A549 (cell line): ENCODE measurements at regions not wholly inside any gene's neighbourhood (a gene's known extent, or its start where the extent isn't known, plus 50 kb on each side); places are given as distances from the start of the nearest gene placed in this dataset.

ENCODE experiments used
- ATAC-seq, 2 experiments: fragments of 200-7000 bp in 1 of 2; fragments of >200 bp in 1 of 2; cut with Nextera tagmentation in 1 of 2; cut with Tn5 transposase in 1 of 2; 3 replicates each; pipeline versions ENCODE4 v1.8.0 to v1.9.1; 2018 to 2020; ENCODE audit warnings: mild to moderate bottlenecking in 1 of 2, moderate library complexity in 1 of 2
- CTCF ChIA-PET: fragments of 300-600 bp; sonication (Branson Sonifier 250); formaldehyde crosslinking; extraction: SDS; loops from one replicate; lab custom pipeline; 2021; ENCODE audit warnings: antibody characterized with exemption, inconsistent platforms; lab: Yijun Ruan, JAX
- POLR2A ChIA-PET: fragments of 350-600 bp; formaldehyde crosslinking; extraction: SDS; loops from one replicate; lab custom pipeline; 2021; ENCODE audit warnings: antibody characterized with exemption, inconsistent platforms; lab: Yijun Ruan, JAX
- DNase-seq, 2 experiments: peaks; one replicate each; pipeline versions ENCODE4 v3.0.0 to v3.0.0-alpha.2; 2011 to 2016; ENCODE audit warnings: low read depth in 1 of 2, low spot score in 1 of 2
- FAIRE-seq: peaks from 2 replicates; lab custom pipeline; 2011; peaks lifted over from hg19 to GRCh38; lab: Jason Lieb, UNC
- H3K27ac ChIP-seq, 2 experiments: fragments of >200 bp; sonication (Bioruptor Twin); formaldehyde crosslinking; 3 replicates each; pipeline ENCODE4 v1.5.1; 2016 to 2017
- H3K4me1 ChIP-seq: fragments of >200 bp; sonication (Bioruptor Twin); formaldehyde crosslinking; 3 replicates; pipeline ENCODE4 v1.6.1; 2016
- H3K4me2 ChIP-seq: fragments of >200 bp; sonication (Bioruptor Twin); formaldehyde crosslinking; 3 replicates; pipeline ENCODE4 v1.6.1; 2016
- H3K4me3 ChIP-seq: fragments of >200 bp; sonication (Bioruptor Twin); formaldehyde crosslinking; 3 replicates; pipeline ENCODE4 v1.5.1; 2016
- H3K9me3 ChIP-seq: fragments of >200 bp; sonication (Bioruptor Twin); formaldehyde crosslinking; 3 replicates; pipeline ENCODE4 v1.6.1; 2016
- BHLHE40 ChIP-seq: IDR thresholded peaks from 2 replicates; pipeline ENCODE4 v1.6.1; 2012; ENCODE audit warnings: low read depth, low read length, inconsistent platforms
- CBX2 ChIP-seq: fragments of 200-600 bp; sonication (generic); IDR thresholded peaks from 2 replicates; pipeline ENCODE4 v1.6.1; 2016; ENCODE audit warnings: low read depth, mild to moderate bottlenecking, borderline replicate concordance
- CBX8 ChIP-seq: fragments of 200-600 bp; sonication (generic); IDR thresholded peaks from 2 replicates; pipeline ENCODE4 v1.6.1; 2016
- EHMT2 ChIP-seq: fragments of 200-600 bp; sonication (generic); IDR thresholded peaks from 2 replicates; pipeline ENCODE4 v1.6.1; 2016; ENCODE audit warnings: antibody characterized with exemption, low read depth, mild to moderate bottlenecking, moderate library complexity
- EP300 ChIP-seq, 2 experiments: fragments of >200 bp; sonication (Bioruptor Twin); formaldehyde crosslinking; IDR thresholded peaks; 2 replicates in 1 of 2; 3 replicates in 1 of 2; pipeline ENCODE4 v1.6.1; 2016 to 2017
- ESRRA ChIP-seq: fragments of 150-350 bp; IDR thresholded peaks from 2 replicates; pipeline ENCODE4 v1.6.1; 2014; ENCODE audit warnings: mild to moderate bottlenecking, low read length, borderline replicate concordance
- FOXS1 ChIP-seq: fragments of 250-450 bp; sonication (Bioruptor Pico); IDR thresholded peaks from 2 replicates; pipeline ENCODE4 v1.5.0; 2020; ENCODE audit warnings: mild to moderate bottlenecking, moderate library complexity
- HMGXB4 ChIP-seq: fragments of 250-450 bp; sonication (Bioruptor Pico); IDR thresholded peaks from 2 replicates; pipeline ENCODE4 v1.5.0; 2021; ENCODE audit warnings: mild to moderate bottlenecking, moderate library complexity, borderline replicate concordance
- HOXA7 ChIP-seq: fragments of 250-450 bp; sonication (Bioruptor Pico); IDR thresholded peaks from 2 replicates; pipeline ENCODE4 v1.5.0; 2020; ENCODE audit warnings: mild to moderate bottlenecking, moderate library complexity
- HOXB13 ChIP-seq: fragments of 250-450 bp; sonication (Bioruptor Pico); IDR thresholded peaks from 2 replicates; pipeline ENCODE4 v1.5.0; 2020; ENCODE audit warnings: low read depth, mild to moderate bottlenecking, moderate library complexity
- JUNB ChIP-seq: fragments of >200 bp; sonication (Bioruptor Twin); formaldehyde crosslinking; IDR thresholded peaks from 2 replicates; pipeline ENCODE4 v1.6.1; 2016
- KDM1A ChIP-seq: fragments of 200-600 bp; sonication (generic); IDR thresholded peaks from 2 replicates; pipeline ENCODE4 v1.6.1; 2016; ENCODE audit warnings: low read depth, mild to moderate bottlenecking
- POLR2AphosphoS2 ChIP-seq: conservative IDR thresholded peaks from 2 replicates; pipeline ENCODE4 v1.6.1; 2012; ENCODE audit warnings: low read length, improper control_type of control experiment, inconsistent platforms
- RCOR1 ChIP-seq: fragments of 150-350 bp; IDR thresholded peaks from 2 replicates; pipeline ENCODE4 v1.6.1; 2014; ENCODE audit warnings: antibody characterized with exemption, low read length, low read depth
- RNF2 ChIP-seq: fragments of 200-600 bp; sonication (generic); IDR thresholded peaks from 2 replicates; pipeline ENCODE4 v1.6.1; 2016; ENCODE audit warnings: low read depth, mild to moderate bottlenecking, antibody characterized with exemption, moderate library complexity, borderline replicate concordance
- SREBF2 ChIP-seq: fragments of 450-650 bp; IDR thresholded peaks from 2 replicates; pipeline ENCODE4 v1.6.1; 2014; ENCODE audit warnings: mild to moderate bottlenecking, moderate library complexity
- TFCP2L1 ChIP-seq: fragments of 250-450 bp; sonication (Bioruptor Pico); IDR thresholded peaks from 2 replicates; pipeline ENCODE4 v1.5.0; 2021; ENCODE audit warnings: mild to moderate bottlenecking
- TP53 ChIP-seq: fragments of 250-450 bp; sonication (Bioruptor Pico); IDR thresholded peaks from 2 replicates; pipeline ENCODE4 v1.5.0; 2021; ENCODE audit warnings: mild to moderate bottlenecking, moderate library complexity
- USF2 ChIP-seq: fragments of 450-650 bp; IDR thresholded peaks from 2 replicates; pipeline ENCODE4 v1.6.1; 2014; ENCODE audit warnings: antibody characterized with exemption
- ZFP36 ChIP-seq: fragments of 450-650 bp; IDR thresholded peaks from 2 replicates; pipeline ENCODE4 v1.6.1; 2014; ENCODE audit warnings: borderline replicate concordance; ENCODE audit not compliant: partially characterized antibody
- ZSCAN20 ChIP-seq: fragments of 250-450 bp; sonication (Bioruptor Pico); IDR thresholded peaks from 2 replicates; pipeline ENCODE4 v1.8.0; 2022; ENCODE audit warnings: mild to moderate bottlenecking, moderate library complexity
- WGBS: methylation state at CpG from one replicate; pipeline ENCODE4 v1.1.6; 2017; ENCODE audit errors: missing lambda C conversion rate; 5-methylcytosine and 5-hydroxymethylcytosine counted together
- TF ChIP-seq, protein P1 (sequence below): IDR thresholded peaks from 2 replicates; pipeline ENCODE4 v1.6.1; 2012; ENCODE audit warnings: low read depth, borderline replicate concordance
- TF ChIP-seq, protein P2 (sequence below): IDR thresholded peaks from 2 replicates; pipeline ENCODE4 v1.6.1; 2012
- TF ChIP-seq, protein P3 (sequence below): fragments of 200-600 bp; sonication (generic); IDR thresholded peaks from 2 replicates; pipeline ENCODE4 v1.6.1; 2016; ENCODE audit warnings: antibody characterized with exemption, mild to moderate bottlenecking, moderate library complexity
- TF ChIP-seq, protein P4 (sequence below): IDR thresholded peaks from 2 replicates; pipeline ENCODE4 v1.6.1; 2012

- DNase-seq (no peak), ATAC-seq (no peak), FAIRE-seq (no peak)
- CTCF ChIA-PET = no interaction called here
- POLR2A ChIA-PET = no interaction called here
- H3K4me2 ChIP-seq = no peak overlapping the region
- no peak overlapping the region for H3K4me3 ChIP-seq
- H3K27ac ChIP-seq = no peak overlapping the region
- TF ChIP-seq SREBF2 (no peak), JUNB (no peak), HMGXB4 (CRISPR knock-in tag) (no peak), ZFP36 (no peak), CBX8 (no peak)
- TF ChIP-seq, protein P1, sequence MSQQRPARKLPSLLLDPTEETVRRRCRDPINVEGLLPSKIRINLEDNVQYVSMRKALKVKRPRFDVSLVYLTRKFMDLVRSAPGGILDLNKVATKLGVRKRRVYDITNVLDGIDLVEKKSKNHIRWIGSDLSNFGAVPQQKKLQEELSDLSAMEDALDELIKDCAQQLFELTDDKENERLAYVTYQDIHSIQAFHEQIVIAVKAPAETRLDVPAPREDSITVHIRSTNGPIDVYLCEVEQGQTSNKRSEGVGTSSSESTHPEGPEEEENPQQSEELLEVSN = no peak
- H3K9me3 ChIP-seq = no peaks in the 10 kb centered on the region
- WGBS = 69% methylated on average over 4 of the region's 4 CpGs
- no peaks in the 10 kb centered on the region for H3K4me1 ChIP-seq
These were observed 100.1 kb upstream of the MRPS22 start for GRCh38 chr3:139243710-139244109.

DNA sequence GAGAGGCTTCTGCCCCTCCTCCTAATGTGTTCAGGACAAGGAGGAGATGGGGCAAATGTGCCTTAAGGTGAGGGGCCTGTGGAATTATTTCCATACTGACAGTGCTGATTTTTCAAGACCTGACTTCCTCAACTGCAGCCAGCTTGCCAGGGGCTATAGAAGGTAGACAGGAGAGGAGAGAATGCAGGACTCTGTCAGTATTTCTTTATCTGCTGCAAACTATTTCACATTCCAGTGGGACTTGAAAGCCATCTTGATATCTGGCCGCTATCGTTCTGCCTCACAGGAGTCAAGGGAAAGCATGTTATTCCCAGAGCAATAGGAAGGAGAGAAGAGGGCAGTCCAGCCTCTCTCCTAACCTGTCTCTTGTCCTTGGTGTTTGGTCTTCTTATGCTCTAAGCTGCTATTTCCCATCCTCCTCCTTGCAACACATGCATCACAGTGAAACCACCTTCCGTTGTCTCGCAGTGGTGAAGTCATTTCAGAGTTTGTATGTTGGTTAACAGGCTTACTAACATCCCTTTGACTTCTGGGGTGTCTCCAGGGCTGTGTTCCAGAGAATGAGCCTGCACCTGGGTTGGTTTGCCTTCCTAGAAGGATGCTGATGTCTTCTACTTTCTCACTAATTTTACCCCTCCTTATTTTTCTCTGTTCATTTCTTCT is 95.1 kb upstream of the MRPS22 start:
- FAIRE-seq (no peak), DNase-seq (no peak)
- POLR2A ChIA-PET = no interaction called here
- Histone ChIP-seq H3K9me3 (no peaks in the 10 kb centered on the region), H3K4me2 (no peak overlapping the region), H3K4me1 (no peaks in the 10 kb centered on the region)
- WGBS = 67% methylated on average over 4 of the region's 4 CpGs
- TF ChIP-seq HOXB13 (CRISPR knock-in tag) (no peak), RNF2 (no peak), EHMT2 (no peak), USF2 (no peak), POLR2AphosphoS2 (no peak), BHLHE40 (no peak), TP53 (CRISPR knock-in tag) (no peak), FOXS1 (CRISPR knock-in tag) (no peak), KDM1A (no peak), CBX2 (no peak), RCOR1 (no peak), HOXA7 (CRISPR knock-in tag) (no peak), TFCP2L1 (CRISPR knock-in tag) (no peak), HMGXB4 (CRISPR knock-in tag) (no peak), ZSCAN20 (CRISPR knock-in tag) (no peak), ESRRA (no peak), EP300 (IDR thresholded peaks at IDR 0.05) (no peak)
- TF ChIP-seq, protein P2, sequence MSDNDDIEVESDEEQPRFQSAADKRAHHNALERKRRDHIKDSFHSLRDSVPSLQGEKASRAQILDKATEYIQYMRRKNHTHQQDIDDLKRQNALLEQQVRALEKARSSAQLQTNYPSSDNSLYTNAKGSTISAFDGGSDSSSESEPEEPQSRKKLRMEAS = no peak
- TF ChIP-seq, protein P3, sequence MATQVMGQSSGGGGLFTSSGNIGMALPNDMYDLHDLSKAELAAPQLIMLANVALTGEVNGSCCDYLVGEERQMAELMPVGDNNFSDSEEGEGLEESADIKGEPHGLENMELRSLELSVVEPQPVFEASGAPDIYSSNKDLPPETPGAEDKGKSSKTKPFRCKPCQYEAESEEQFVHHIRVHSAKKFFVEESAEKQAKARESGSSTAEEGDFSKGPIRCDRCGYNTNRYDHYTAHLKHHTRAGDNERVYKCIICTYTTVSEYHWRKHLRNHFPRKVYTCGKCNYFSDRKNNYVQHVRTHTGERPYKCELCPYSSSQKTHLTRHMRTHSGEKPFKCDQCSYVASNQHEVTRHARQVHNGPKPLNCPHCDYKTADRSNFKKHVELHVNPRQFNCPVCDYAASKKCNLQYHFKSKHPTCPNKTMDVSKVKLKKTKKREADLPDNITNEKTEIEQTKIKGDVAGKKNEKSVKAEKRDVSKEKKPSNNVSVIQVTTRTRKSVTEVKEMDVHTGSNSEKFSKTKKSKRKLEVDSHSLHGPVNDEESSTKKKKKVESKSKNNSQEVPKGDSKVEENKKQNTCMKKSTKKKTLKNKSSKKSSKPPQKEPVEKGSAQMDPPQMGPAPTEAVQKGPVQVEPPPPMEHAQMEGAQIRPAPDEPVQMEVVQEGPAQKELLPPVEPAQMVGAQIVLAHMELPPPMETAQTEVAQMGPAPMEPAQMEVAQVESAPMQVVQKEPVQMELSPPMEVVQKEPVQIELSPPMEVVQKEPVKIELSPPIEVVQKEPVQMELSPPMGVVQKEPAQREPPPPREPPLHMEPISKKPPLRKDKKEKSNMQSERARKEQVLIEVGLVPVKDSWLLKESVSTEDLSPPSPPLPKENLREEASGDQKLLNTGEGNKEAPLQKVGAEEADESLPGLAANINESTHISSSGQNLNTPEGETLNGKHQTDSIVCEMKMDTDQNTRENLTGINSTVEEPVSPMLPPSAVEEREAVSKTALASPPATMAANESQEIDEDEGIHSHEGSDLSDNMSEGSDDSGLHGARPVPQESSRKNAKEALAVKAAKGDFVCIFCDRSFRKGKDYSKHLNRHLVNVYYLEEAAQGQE = no peak
- TF ChIP-seq, protein P4, sequence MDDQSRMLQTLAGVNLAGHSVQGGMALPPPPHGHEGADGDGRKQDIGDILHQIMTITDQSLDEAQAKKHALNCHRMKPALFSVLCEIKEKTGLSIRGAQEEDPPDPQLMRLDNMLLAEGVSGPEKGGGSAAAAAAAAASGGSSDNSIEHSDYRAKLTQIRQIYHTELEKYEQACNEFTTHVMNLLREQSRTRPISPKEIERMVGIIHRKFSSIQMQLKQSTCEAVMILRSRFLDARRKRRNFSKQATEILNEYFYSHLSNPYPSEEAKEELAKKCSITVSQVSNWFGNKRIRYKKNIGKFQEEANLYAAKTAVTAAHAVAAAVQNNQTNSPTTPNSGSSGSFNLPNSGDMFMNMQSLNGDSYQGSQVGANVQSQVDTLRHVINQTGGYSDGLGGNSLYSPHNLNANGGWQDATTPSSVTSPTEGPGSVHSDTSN = no peak
- TF ChIP-seq, all 56 proteins: peak for 0
- CTCF ChIA-PET = no interaction called here
- ATAC-seq = no peak
- Histone ChIP-seq H3K4me3 (no peak overlapping the region), H3K27ac (no peak overlapping the region)
